Skin epidermis (tissue), 12 donors: ENCODE measurements at regions not wholly inside any gene's neighbourhood (a gene's known extent, or its start where the extent isn't known, plus 50 kb on each side); places are given as distances from the start of the nearest gene placed in this dataset.

Experiments used
- H3K27ac ChIP-seq, 21 experiments: fragments of 200-600 bp; sonication (generic) in 11 of 21; one replicate each; pipeline ENCODE4 v1.5.0; 2020; ENCODE audit warnings: mild to moderate bottlenecking in 3 of 21, inconsistent platforms in 2 of 21, moderate library complexity in 2 of 21
- H3K4me3 ChIP-seq, 7 experiments: fragments of 200-600 bp; sonication (generic) in 2 of 7; one replicate each; pipeline ENCODE4 v1.5.0; 2020; ENCODE audit warnings: inconsistent platforms in 2 of 7, mild to moderate bottlenecking in 2 of 7, moderate library complexity in 1 of 7

- H3K4me3 ChIP-seq: no peak overlapping the region
- no peak overlapping the region for H3K27ac ChIP-seq
Observed at GRCh38 chr10:117892681-117893220, 154.0 kb downstream of the RAB11FIP2 start.

- Histone ChIP-seq H3K27ac (no peak overlapping the region), H3K4me3 (no peak overlapping the region)
Observed at GRCh38 chr10:117894339-117894738, 152.4 kb downstream of the RAB11FIP2 start.

GRCh38 chr10:117896517-117896916, 150.2 kb downstream of the RAB11FIP2 start:
- H3K27ac ChIP-seq: no peak overlapping the region
- no peak overlapping the region for H3K4me3 ChIP-seq

- H3K27ac ChIP-seq: no peak overlapping the region
- H3K4me3 ChIP-seq: no peak overlapping the region
Observed at GRCh38 chr10:117899181-117899683, 147.5 kb downstream of the RAB11FIP2 start.

- H3K4me3 ChIP-seq: no peak overlapping the region
- H3K27ac ChIP-seq: no peak overlapping the region
Observed at GRCh38 chr10:117900280-117900679, 146.5 kb downstream of the RAB11FIP2 start.

- Histone ChIP-seq H3K27ac (no peak overlapping the region), H3K4me3 (no peak overlapping the region)
Observed at GRCh38 chr10:117903854-117904253, 142.9 kb downstream of the RAB11FIP2 start.

GRCh38 chr10:117905404-117905803, 141.3 kb downstream of the RAB11FIP2 start:
- Histone ChIP-seq H3K4me3 (no peak overlapping the region), H3K27ac (no peak overlapping the region)

GRCh38 chr10:117911684-117912083, 135.1 kb downstream of the RAB11FIP2 start:
- Histone ChIP-seq H3K27ac (no peak overlapping the region), H3K4me3 (no peak overlapping the region)

- no peak overlapping the region for H3K27ac ChIP-seq
- H3K4me3 ChIP-seq: no peak overlapping the region
Observed at GRCh38 chr10:117914334-117914733, 132.4 kb downstream of the RAB11FIP2 start.

- Histone ChIP-seq H3K4me3 (no peak overlapping the region), H3K27ac (no peak overlapping the region)
Observed at GRCh38 chr10:117920956-117921355, 125.8 kb downstream of the RAB11FIP2 start.

- H3K4me3 ChIP-seq: no peak overlapping the region
Observed at GRCh38 chr10:117921421-117921820, 125.3 kb downstream of the RAB11FIP2 start.

GRCh38 chr10:117924820-117925219, 121.9 kb downstream of the RAB11FIP2 start:
- no peak overlapping the region for H3K4me3 ChIP-seq
- H3K27ac ChIP-seq: no peak overlapping the region

More at GRCh38 chr10:117921421-117921820, 125.3 kb downstream of the RAB11FIP2 start:
- H3K27ac ChIP-seq: no peak overlapping the region

- no peak overlapping the region for H3K4me3 ChIP-seq
- H3K27ac ChIP-seq: no peak overlapping the region
Observed at GRCh38 chr10:117925369-117925768, 121.4 kb downstream of the RAB11FIP2 start.

GRCh38 chr10:117926491-117926890, 120.2 kb downstream of the RAB11FIP2 start:
- Histone ChIP-seq H3K27ac (no peak overlapping the region), H3K4me3 (no peak overlapping the region)

- no peak overlapping the region for H3K27ac ChIP-seq
- H3K4me3 ChIP-seq: no peak overlapping the region
Observed at GRCh38 chr10:117927332-117927731, 119.4 kb downstream of the RAB11FIP2 start.

GRCh38 chr10:117927871-117928270, 118.9 kb downstream of the RAB11FIP2 start:
- no peak overlapping the region for H3K27ac ChIP-seq
- H3K4me3 ChIP-seq: no peak overlapping the region

GRCh38 chr10:117928281-117928680, 118.5 kb downstream of the RAB11FIP2 start:
- Histone ChIP-seq H3K4me3 (no peak overlapping the region), H3K27ac (no peak overlapping the region)

GRCh38 chr10:117928741-117929140, 118.0 kb downstream of the RAB11FIP2 start:
- Histone ChIP-seq H3K27ac (no peak overlapping the region), H3K4me3 (no peak overlapping the region)

GRCh38 chr10:117929327-117930067, 117.2 kb downstream of the RAB11FIP2 start:
- H3K27ac ChIP-seq: no peak overlapping the region
- no peak overlapping the region for H3K4me3 ChIP-seq

GRCh38 chr10:117931078-117931477, 115.7 kb downstream of the RAB11FIP2 start:
- Histone ChIP-seq H3K4me3 (no peak overlapping the region), H3K27ac (no peak overlapping the region)

- Histone ChIP-seq H3K27ac (no peak overlapping the region), H3K4me3 (no peak overlapping the region)
Observed at GRCh38 chr10:117933036-117933435, 113.7 kb downstream of the RAB11FIP2 start.
